ENCODE measurements at regions not wholly inside any gene's neighbourhood (a gene's known extent, or its start where the extent isn't known, plus 50 kb on each side); places are given as distances from the start of the nearest gene placed in this dataset.

- no peak for TF ChIP-seq CTCF (IDR thresholded peaks at IDR 0.05; ENCODE audit: extremely low read depth, insufficient read depth, missing control alignments)
- in situ Hi-C loops (cut with MboI; ENCODE audit: low pct_unique_long_range_greater_than_20kb, low sequenced_read_pairs, unreplicated experiment) = no loop called here
- DNase-seq (ENCODE audit: low spot score) = no peak
Observed at GRCh38 chr17:69975808-69976207, 99.2 kb upstream of the KCNJ16 start.

GRCh38 chr17:69978056-69978646, 96.9 kb upstream of the KCNJ16 start:
- DNase-seq (ENCODE audit: low spot score) = no peak
- in situ Hi-C loops (cut with MboI; ENCODE audit: low pct_unique_long_range_greater_than_20kb, low sequenced_read_pairs, unreplicated experiment) = no loop called here
- TF ChIP-seq CTCF (IDR thresholded peaks at IDR 0.05; ENCODE audit: extremely low read depth, insufficient read depth, missing control alignments) = no peak

- DNase-seq (ENCODE audit: low spot score) = no peak
- in situ Hi-C loops (cut with MboI; ENCODE audit: low pct_unique_long_range_greater_than_20kb, low sequenced_read_pairs, unreplicated experiment) = no loop called here
- no peak for TF ChIP-seq CTCF (IDR thresholded peaks at IDR 0.05; ENCODE audit: extremely low read depth, insufficient read depth, missing control alignments)
Observed at GRCh38 chr17:69981441-69981840, 93.6 kb upstream of the KCNJ16 start.

- in situ Hi-C loops (cut with MboI; ENCODE audit: low pct_unique_long_range_greater_than_20kb, low sequenced_read_pairs, unreplicated experiment) = no loop called here
- DNase-seq (ENCODE audit: low spot score) = no peak
- no peak for TF ChIP-seq CTCF (IDR thresholded peaks at IDR 0.05; ENCODE audit: extremely low read depth, insufficient read depth, missing control alignments)
Observed at GRCh38 chr17:69995476-69995875, 79.5 kb upstream of the KCNJ16 start.

GRCh38 chr17:69997332-69997731, 77.7 kb upstream of the KCNJ16 start:
- in situ Hi-C loops (cut with MboI; ENCODE audit: low pct_unique_long_range_greater_than_20kb, low sequenced_read_pairs, unreplicated experiment) = no loop called here
- DNase-seq (ENCODE audit: low spot score) = no peak
- no peak for TF ChIP-seq CTCF (IDR thresholded peaks at IDR 0.05; ENCODE audit: extremely low read depth, insufficient read depth, missing control alignments)

GRCh38 chr17:69999253-69999652, 75.8 kb upstream of the KCNJ16 start:
- no peak for DNase-seq (ENCODE audit: low spot score)
- TF ChIP-seq CTCF (IDR thresholded peaks at IDR 0.05; ENCODE audit: extremely low read depth, insufficient read depth, missing control alignments) = no peak
- in situ Hi-C loops (cut with MboI; ENCODE audit: low pct_unique_long_range_greater_than_20kb, low sequenced_read_pairs, unreplicated experiment) = no loop called here

GRCh38 chr17:70006159-70006558, 68.9 kb upstream of the KCNJ16 start:
- DNase-seq (ENCODE audit: low spot score) = no peak
- in situ Hi-C loops (cut with MboI; ENCODE audit: low pct_unique_long_range_greater_than_20kb, low sequenced_read_pairs, unreplicated experiment) = no loop called here
- TF ChIP-seq CTCF (IDR thresholded peaks at IDR 0.05; ENCODE audit: extremely low read depth, insufficient read depth, missing control alignments) = no peak
